Stimulated activated CD8-positive, alpha-beta memory T cell treated with anti-CD3 and anti-CD28 coated beads, Interleukin-12 subunit alpha, Interleukin-12 subunit beta, amount 100 ng/mL, for 24 hours (primary cell): ENCODE measurements at regions not wholly inside any gene's neighbourhood (a gene's known extent, or its start where the extent isn't known, plus 50 kb on each side); places are given as distances from the start of the nearest gene placed in this dataset.

Experiments used
- DNase-seq: peaks from one replicate; pipeline ENCODE4 v3.0.0-alpha.2; 2020; ENCODE audit errors: extremely low read depth

GRCh38 chr12:116402163-116402939, 124.9 kb upstream of the MED13L start:
- no peak for DNase-seq

GRCh38 chr12:116403546-116403945, 126.1 kb upstream of the MED13L start:
- DNase-seq, result no peak

GRCh38 chr12:116404247-116404646, 126.8 kb upstream of the MED13L start:
- no peak for DNase-seq

- no peak for DNase-seq
These were observed 127.6 kb upstream of the MED13L start for GRCh38 chr12:116404913-116405611.

- DNase-seq, result no peak
These were observed 129.0 kb upstream of the MED13L start for GRCh38 chr12:116406529-116406928.

- DNase-seq, result no peak
These were observed 131.2 kb upstream of the MED13L start for GRCh38 chr12:116408489-116409250.

GRCh38 chr12:116411977-116412376, 134.5 kb upstream of the MED13L start:
- DNase-seq, result no peak

- no peak for DNase-seq
These were observed 137.4 kb upstream of the MED13L start for GRCh38 chr12:116414891-116415290.

GRCh38 chr12:116415408-116416108, 138.1 kb upstream of the MED13L start:
- DNase-seq, result no peak

GRCh38 chr12:116416166-116416565, 138.7 kb upstream of the MED13L start:
- DNase-seq, result no peak

- DNase-seq, result no peak
These were observed 140.6 kb upstream of the MAP1LC3B2 start for GRCh38 chr12:116418551-116418950.

GRCh38 chr12:116420227-116420880, 138.8 kb upstream of the MAP1LC3B2 start:
- DNase-seq, result no peak

- no peak for DNase-seq
These were observed 137.2 kb upstream of the MAP1LC3B2 start for GRCh38 chr12:116421785-116422538.

- no peak for DNase-seq
These were observed 136.1 kb upstream of the MAP1LC3B2 start for GRCh38 chr12:116423094-116423493.

GRCh38 chr12:116425256-116426193, 133.7 kb upstream of the MAP1LC3B2 start:
- DNase-seq, result no peak

- no peak for DNase-seq
These were observed 132.6 kb upstream of the MAP1LC3B2 start for GRCh38 chr12:116426391-116427136.

- DNase-seq, result no peak
These were observed 131.8 kb upstream of the MAP1LC3B2 start for GRCh38 chr12:116427200-116427930.

GRCh38 chr12:116429826-116430360, 129.3 kb upstream of the MAP1LC3B2 start:
- no peak for DNase-seq
